HCT116 (cell line): ENCODE measurements at regions not wholly inside any gene's neighbourhood (a gene's known extent, or its start where the extent isn't known, plus 50 kb on each side); places are given as distances from the start of the nearest gene placed in this dataset.

Experiments used
- CBX3 ChIP-seq: IDR thresholded peaks from 2 replicates; pipeline ENCODE4 v1.6.1; 2012; ENCODE audit warnings: low read depth
- CEBPB ChIP-seq: IDR thresholded peaks from 2 replicates; pipeline ENCODE4 v1.6.1; 2012; ENCODE audit warnings: low read depth
- CTCF ChIP-seq, 3 experiments: fragments of 200-600 bp in 1 of 3; sonication (generic) in 1 of 3; IDR thresholded peaks in 2 of 3; conservative IDR thresholded peaks in 1 of 3; 2 replicates each; pipeline ENCODE4 v1.5.1; 2012 to 2017; ENCODE audit warnings: low read depth in 2 of 3, low read length in 2 of 3, antibody characterized with exemption in 1 of 3, borderline replicate concordance in 1 of 3, control low read depth in 1 of 3, mild to moderate bottlenecking in 1 of 3, mixed read lengths in 1 of 3, mixed run types in 1 of 3, moderate library complexity in 1 of 3; ENCODE audit not compliant: insufficient read depth in 1 of 3
- EZH2 ChIP-seq: fragments of 200-600 bp; sonication (generic); IDR thresholded peaks from 2 replicates; pipeline ENCODE4 v1.6.1; 2017; ENCODE audit warnings: antibody characterized with exemption, mixed run types
- POLR2A ChIP-seq: IDR thresholded peaks from 2 replicates; pipeline ENCODE4 v1.7.0; 2011; ENCODE audit warnings: borderline replicate concordance; ENCODE audit not compliant: insufficient read depth, insufficient read length; ENCODE audit errors: extremely low read depth
- RAD21 ChIP-seq: IDR thresholded peaks from 2 replicates; pipeline ENCODE4 v1.6.1; 2012; ENCODE audit warnings: low read depth, mild to moderate bottlenecking
- ZNF274 ChIP-seq: fragments of 200-500 bp; sonication (Bioruptor generic); IDR thresholded peaks from 2 replicates; pipeline ENCODE4 v1.6.1; 2014; ENCODE audit warnings: mild to moderate bottlenecking, low read depth, low read length, inconsistent platforms

GRCh38 chr1:118487932-118488331, 302.9 kb upstream of the SPAG17 start:
- TF ChIP-seq RAD21, result no peak
- no peak for TF ChIP-seq CTCF (IDR thresholded peaks at IDR 0.05 in 2 of 3, conservative IDR thresholded peaks at IDR 0.05 in 1 of 3; ENCODE audit: borderline replicate concordance in 1 of 3, insufficient read depth in 1 of 3, low read depth in 2 of 3, low read length in 2 of 3)
- no peak for TF ChIP-seq CBX3
- TF ChIP-seq POLR2A, result no peak
- TF ChIP-seq CEBPB, result no peak
- TF ChIP-seq EZH2, result no peak
- no peak for TF ChIP-seq ZNF274
